Cardiac fibroblast (primary cell): ENCODE measurements at regions not wholly inside any gene's neighbourhood (a gene's known extent, or its start where the extent isn't known, plus 50 kb on each side); places are given as distances from the start of the nearest gene placed in this dataset.

Source experiments
- DNase-seq, 2 donors: peaks; one replicate each; pipeline versions ENCODE4 v3.0.0 to v3.0.0-alpha.2; 2010; ENCODE audit warnings: low read depth in 2 of 2
- H3K4me3 ChIP-seq, 2 donors: replicated peaks in 1 of 2; 1 replicate in 1 of 2; 2 replicates in 1 of 2; pipeline ENCODE4 v1.5.1; 2011; ENCODE audit warnings: low read depth in 2 of 2, low read length in 2 of 2, mild to moderate bottlenecking in 2 of 2, moderate library complexity in 1 of 2
- TF ChIP-seq, protein P1 (sequence below): IDR thresholded peaks from one replicate; pipeline ENCODE4 v1.5.1; 2011; ENCODE audit warnings: low read depth, mild to moderate bottlenecking, low read length, inconsistent platforms

DNA sequence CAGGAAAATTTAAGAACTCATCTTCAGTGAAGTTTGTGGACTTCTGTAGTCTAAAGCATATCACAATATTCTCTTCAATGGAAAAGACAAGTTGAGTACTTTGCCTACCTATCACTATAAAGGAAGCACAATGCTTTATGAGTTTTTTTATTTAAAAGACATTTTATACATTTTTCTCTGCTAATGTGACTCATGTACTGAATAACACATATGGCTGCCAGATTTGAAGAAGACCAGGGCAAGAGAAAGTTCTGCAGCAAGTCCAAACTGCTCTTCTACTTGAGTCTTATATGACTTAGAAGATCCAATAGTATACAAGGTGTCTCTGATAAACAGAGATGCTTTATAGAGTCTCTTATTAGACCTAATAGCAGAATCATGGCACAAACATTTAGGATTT is 978.4 kb downstream of the TLE4 start:
- peak in 1 of 2 donors; percentile 5 for DNase-seq
- TF ChIP-seq, protein P1, sequence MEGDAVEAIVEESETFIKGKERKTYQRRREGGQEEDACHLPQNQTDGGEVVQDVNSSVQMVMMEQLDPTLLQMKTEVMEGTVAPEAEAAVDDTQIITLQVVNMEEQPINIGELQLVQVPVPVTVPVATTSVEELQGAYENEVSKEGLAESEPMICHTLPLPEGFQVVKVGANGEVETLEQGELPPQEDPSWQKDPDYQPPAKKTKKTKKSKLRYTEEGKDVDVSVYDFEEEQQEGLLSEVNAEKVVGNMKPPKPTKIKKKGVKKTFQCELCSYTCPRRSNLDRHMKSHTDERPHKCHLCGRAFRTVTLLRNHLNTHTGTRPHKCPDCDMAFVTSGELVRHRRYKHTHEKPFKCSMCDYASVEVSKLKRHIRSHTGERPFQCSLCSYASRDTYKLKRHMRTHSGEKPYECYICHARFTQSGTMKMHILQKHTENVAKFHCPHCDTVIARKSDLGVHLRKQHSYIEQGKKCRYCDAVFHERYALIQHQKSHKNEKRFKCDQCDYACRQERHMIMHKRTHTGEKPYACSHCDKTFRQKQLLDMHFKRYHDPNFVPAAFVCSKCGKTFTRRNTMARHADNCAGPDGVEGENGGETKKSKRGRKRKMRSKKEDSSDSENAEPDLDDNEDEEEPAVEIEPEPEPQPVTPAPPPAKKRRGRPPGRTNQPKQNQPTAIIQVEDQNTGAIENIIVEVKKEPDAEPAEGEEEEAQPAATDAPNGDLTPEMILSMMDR: no peak
- no peak overlapping the region for H3K4me3 ChIP-seq

DNA sequence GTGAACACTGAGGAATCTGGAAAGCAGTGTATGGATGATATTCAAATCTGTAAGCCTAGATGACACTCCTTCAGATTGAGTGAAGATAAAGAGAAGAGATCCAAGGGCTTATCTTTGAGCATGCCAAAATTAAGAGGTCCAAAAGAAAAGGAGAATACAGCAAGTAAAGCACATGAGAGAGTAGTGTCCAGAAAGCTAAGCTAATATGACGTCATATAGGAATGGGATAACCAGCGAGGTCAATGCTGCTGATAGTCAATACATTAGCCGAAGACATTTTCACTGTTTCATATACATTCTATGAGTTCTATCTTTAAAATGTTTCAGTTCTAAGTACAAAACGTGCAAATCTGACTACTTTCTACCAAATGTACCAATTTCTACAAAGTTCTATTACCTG is 975.8 kb downstream of the TLE4 start:
- TF ChIP-seq, protein P1: no peak
- DNase-seq: no peak
- no peak overlapping the region for H3K4me3 ChIP-seq

DNA sequence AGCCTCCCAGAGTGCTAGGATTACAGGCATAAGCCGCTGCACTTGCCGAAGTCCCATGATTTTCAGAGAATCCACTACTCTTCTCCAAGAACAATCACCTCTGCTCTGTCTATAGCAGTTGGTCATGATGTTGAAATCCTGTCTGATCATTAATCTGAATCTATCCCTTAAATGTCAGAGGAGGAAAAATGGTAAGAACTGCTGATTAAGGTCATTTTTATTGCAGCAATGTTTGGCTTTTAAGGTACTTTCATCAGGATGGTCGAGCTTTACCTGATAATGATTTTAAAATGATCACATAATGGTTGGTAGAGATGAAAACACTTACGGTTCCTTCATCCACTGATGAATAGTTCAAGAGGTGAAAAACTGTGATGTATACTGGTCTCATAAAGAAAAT is 968.6 kb downstream of the TLE4 start:
- no peak for DNase-seq
- no peak overlapping the region for H3K4me3 ChIP-seq
- TF ChIP-seq, protein P1: no peak

DNA sequence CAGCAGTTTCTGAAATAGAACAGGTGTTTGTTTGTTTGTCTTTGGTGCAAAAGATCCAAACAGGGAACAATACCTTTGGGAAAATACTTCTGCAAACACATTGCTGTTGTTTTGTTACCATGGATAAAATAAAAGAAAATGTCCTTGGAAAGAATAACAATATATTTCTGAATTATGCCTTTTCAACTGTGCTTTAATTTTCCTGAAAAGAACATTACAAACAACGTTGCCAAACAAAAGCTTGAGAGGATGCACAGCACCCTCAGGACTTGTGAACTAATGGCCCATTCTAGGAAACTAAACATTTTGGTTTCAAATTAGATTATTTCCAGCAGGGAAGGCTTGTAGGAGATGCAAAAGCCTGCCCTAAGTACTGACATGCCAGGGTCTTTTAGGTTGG is 967.2 kb downstream of the TLE4 start:
- H3K4me3 ChIP-seq: no peak overlapping the region
- no peak for DNase-seq
- TF ChIP-seq, protein P1: no peak

DNA sequence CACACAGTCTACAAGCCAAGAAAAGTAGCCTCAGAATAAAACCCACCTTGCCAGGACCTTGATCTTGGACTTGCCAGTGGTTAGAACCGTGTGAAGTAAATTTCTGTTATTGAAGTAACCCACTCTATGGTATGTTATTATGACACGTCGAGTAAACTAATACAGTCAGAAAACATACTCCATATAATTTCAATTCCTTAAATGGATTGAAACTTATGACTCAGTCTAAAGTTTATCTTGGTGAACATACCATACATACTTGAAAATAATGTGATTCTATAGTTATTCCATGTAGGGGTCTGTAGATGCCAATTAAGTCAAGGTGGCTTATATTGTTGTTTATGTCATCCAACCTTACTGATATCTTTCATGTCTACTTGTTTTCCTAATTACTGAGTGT is 950.7 kb downstream of the TLE4 start:
- DNase-seq: peak in 1 of 2 donors; percentile 28

DNA sequence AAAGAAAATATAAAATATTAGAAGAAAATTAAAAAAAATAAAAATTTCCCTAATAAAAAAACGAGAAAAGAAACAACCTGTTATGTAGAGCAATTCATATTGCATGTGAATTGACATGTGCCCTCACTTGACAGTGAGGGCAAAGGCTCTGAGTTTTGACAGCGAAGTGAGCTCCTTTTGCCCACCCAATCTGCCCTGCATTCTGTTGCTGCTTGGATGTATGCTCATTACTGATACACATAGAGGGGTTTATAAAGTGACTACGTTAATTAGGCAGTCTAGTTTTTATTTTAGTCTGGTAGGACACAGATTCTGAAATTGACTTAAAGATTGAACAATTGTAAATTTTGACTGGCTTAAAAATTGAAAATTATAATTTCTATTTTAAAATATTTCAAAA is 949.4 kb downstream of the TLE4 start:
- DNase-seq: no peak
- TF ChIP-seq, protein P1: no peak
- H3K4me3 ChIP-seq: no peak overlapping the region

More for the DNA sequence above, 950.7 kb downstream of the TLE4 start:
- TF ChIP-seq, protein P1: no peak
- no peak overlapping the region for H3K4me3 ChIP-seq

DNA sequence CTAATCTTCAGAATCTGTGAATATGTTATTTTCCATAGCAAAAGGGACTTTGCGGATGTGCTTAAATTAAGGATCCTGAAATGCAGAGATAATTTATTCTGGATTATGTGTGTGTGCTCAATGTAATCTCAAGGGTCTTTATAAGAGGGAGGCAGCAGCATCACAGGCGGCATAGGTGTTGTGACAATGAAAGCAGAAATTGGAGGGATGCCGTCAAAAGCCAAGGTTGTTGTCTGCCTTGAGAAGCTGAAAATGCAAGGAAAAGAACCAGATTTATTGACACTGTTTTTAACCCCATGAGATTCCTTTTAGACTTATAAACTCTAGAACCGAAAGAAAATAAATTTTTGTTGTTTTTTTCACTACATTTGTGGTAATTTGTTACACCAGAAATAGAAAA is 948.5 kb downstream of the TLE4 start:
- H3K4me3 ChIP-seq: no peak overlapping the region
- DNase-seq: no peak
- TF ChIP-seq, protein P1: no peak
